GM12878 (cell line): ENCODE measurements at regions not wholly inside any gene's neighbourhood (a gene's known extent, or its start where the extent isn't known, plus 50 kb on each side); places are given as distances from the start of the nearest gene placed in this dataset.

Source experiments
- ATAC-seq: fragments of 200-7000 bp; cut with Tn5 transposase; 3 replicates; pipeline ENCODE4 v1.9.1; 2020; ENCODE audit warnings: mild to moderate bottlenecking, moderate library complexity
- BruUV-seq: library from RNA; stranded (reverse); fragments of 400-500 nt; replicated peaks from 2 replicates; lab custom pipeline; 2021; lab: Mats Ljungman, UMichigan
- CTCF ChIA-PET: fragments of 300-600 bp; sonication (Branson Sonifier 250); formaldehyde crosslinking; extraction: SDS; loops from one replicate; lab custom pipeline; 2021; ENCODE audit warnings: inconsistent platforms; lab: Yijun Ruan, JAX
- POLR2A ChIA-PET: fragments of 350-600 bp; formaldehyde crosslinking; extraction: SDS; loops from one replicate; lab custom pipeline; 2021; ENCODE audit warnings: inconsistent platforms; lab: Charles Lee
- RAD21 ChIA-PET: fragments of 300-600 bp; sonication (Branson Sonifier 250); formaldehyde crosslinking; loops from one replicate; lab custom pipeline; 2023; ENCODE audit warnings: antibody characterized with exemption; ENCODE audit not compliant: unreplicated experiment; lab: Charles Lee
- SMC1A ChIA-PET: fragments of 300-600 bp; sonication (Branson Sonifier 250); formaldehyde crosslinking; loops from one replicate; lab custom pipeline; 2023; ENCODE audit not compliant: unreplicated experiment, uncharacterized antibody; lab: Charles Lee
- DNase-seq: peaks from one replicate; pipeline ENCODE4 v3.0.0-alpha.2; 2011; ENCODE audit warnings: low read depth, low spot score
- FAIRE-seq: peaks from 3 replicates; lab custom pipeline; 2011; peaks lifted over from hg19 to GRCh38; lab: Jason Lieb, UNC
- H2AFZ ChIP-seq: 2 replicates; pipeline ENCODE4 v1.6.0; 2011; ENCODE audit warnings: low read depth, low read length, control low read depth; ENCODE audit not compliant: control insufficient read depth
- H3K27ac ChIP-seq: 2 replicates; pipeline ENCODE4 v1.5.1; 2011; ENCODE audit warnings: control low read depth; ENCODE audit not compliant: control insufficient read depth, insufficient read depth
- H3K27me3 ChIP-seq, 2 experiments: replicated peaks in 1 of 2; 2 replicates each; pipeline versions ENCODE4 v1.6.0 to v1.6.1; 2011; ENCODE audit warnings: low read length in 1 of 2; ENCODE audit not compliant: control insufficient read depth in 2 of 2, insufficient read depth in 2 of 2
- H3K36me3 ChIP-seq, 2 experiments: 2 replicates each; pipeline ENCODE4 v1.5.1; 2011; ENCODE audit warnings: low read length in 1 of 2; ENCODE audit not compliant: control insufficient read depth in 2 of 2, insufficient read depth in 2 of 2
- H3K4me1 ChIP-seq: 2 replicates; pipeline ENCODE4 v1.6.1; 2011; ENCODE audit warnings: mild to moderate bottlenecking, low read length, moderate library complexity, mixed read lengths; ENCODE audit not compliant: control insufficient read depth, insufficient read depth
- H3K4me2 ChIP-seq: 2 replicates; pipeline ENCODE4 v1.6.0; 2011; ENCODE audit warnings: control low read depth; ENCODE audit not compliant: control insufficient read depth, insufficient read depth
- H3K4me3 ChIP-seq: fragments of 200-600 bp; sonication (generic); 2 replicates; pipeline ENCODE4 v1.5.1; 2016
- H3K79me2 ChIP-seq: 2 replicates; pipeline ENCODE4 v1.6.0; 2011; ENCODE audit warnings: low read length; ENCODE audit not compliant: control insufficient read depth, insufficient read depth
- H3K9ac ChIP-seq: 2 replicates; pipeline ENCODE4 v1.8.0; 2011; ENCODE audit warnings: low read length, control low read depth, mixed read lengths; ENCODE audit not compliant: control insufficient read depth, insufficient read depth
- H3K9me3 ChIP-seq: replicated peaks from 3 replicates; pipeline ENCODE4 v1.5.1; 2011; ENCODE audit warnings: mild to moderate bottlenecking, low read length; ENCODE audit not compliant: control insufficient read depth, insufficient read depth
- H4K20me1 ChIP-seq: 2 replicates; pipeline ENCODE4 v1.6.0; 2011; ENCODE audit not compliant: control insufficient read depth, insufficient read depth
- KLF5 ChIP-seq: fragments of 450-650 bp; IDR thresholded peaks from 2 replicates; pipeline ENCODE4 v1.6.1; 2014; ENCODE audit warnings: mild to moderate bottlenecking; ENCODE audit not compliant: partially characterized antibody
- POLR2AphosphoS5 ChIP-seq: IDR thresholded peaks from 2 replicates; pipeline ENCODE4 v1.6.1; 2011; ENCODE audit warnings: mild to moderate bottlenecking, low read length, inconsistent platforms
- RELA ChIP-seq: fragments of 450-650 bp; IDR thresholded peaks from 2 replicates; pipeline ENCODE4 v1.8.0; 2014; ENCODE audit warnings: borderline replicate concordance; ENCODE audit not compliant: partially characterized antibody
- SMAD5 ChIP-seq: IDR thresholded peaks from 2 replicates; pipeline ENCODE4 v1.6.1; 2016; ENCODE audit warnings: antibody characterized with exemption, low read depth
- SREBF1 ChIP-seq: IDR thresholded peaks from 2 replicates; pipeline ENCODE4 v1.6.1; 2012; ENCODE audit warnings: mild to moderate bottlenecking, low read length
- STAT1 ChIP-seq: fragments of 450-650 bp; conservative IDR thresholded peaks from 2 replicates; pipeline ENCODE4 v1.6.1; 2014; ENCODE audit warnings: antibody characterized with exemption, mild to moderate bottlenecking
- SUPT20H ChIP-seq: IDR thresholded peaks from 2 replicates; pipeline ENCODE4 v1.6.1; 2011; ENCODE audit warnings: low read depth, mild to moderate bottlenecking, low read length, moderate library complexity, borderline replicate concordance; ENCODE audit not compliant: control insufficient read depth
- WGBS: methylation state at CpG from one replicate; pipeline ENCODE4 v1.1.6; 2016; ENCODE audit warnings: low lambda C conversion rate; ENCODE audit not compliant: insufficient replicate concordance, insufficient coverage; ENCODE audit errors: missing lambda C conversion rate; 5-methylcytosine and 5-hydroxymethylcytosine counted together
- in situ Hi-C: fragments of 300-500 bp; cut with MboI; formaldehyde crosslinking; loops from 9 replicates; pipeline ENCODE4 v1.14.3; 2018; ENCODE audit warnings: mixed read lengths
- intact Hi-C: fragments of 100-400 bp; cut with micrococcal nuclease; formaldehyde crosslinking; loops from one replicate; pipeline ENCODE4 v1.14.2; 2022; ENCODE audit not compliant: unreplicated experiment
- TF ChIP-seq, protein P1 (sequence below): fragments of 450-650 bp; formaldehyde crosslinking; IDR thresholded peaks from 2 replicates; pipeline ENCODE4 v1.5.0; 2022; ENCODE audit warnings: mild to moderate bottlenecking, missing genetic modification characterization
- TF ChIP-seq, protein P2 (sequence below): IDR thresholded peaks from 2 replicates; pipeline ENCODE4 v1.6.1; 2011; ENCODE audit warnings: borderline replicate concordance, low read depth, mild to moderate bottlenecking, moderate library complexity, low read length; ENCODE audit not compliant: insufficient read depth, poor library complexity, severe bottlenecking
- TF ChIP-seq, protein P3 (sequence below), 3 experiments: IDR thresholded peaks in 2 of 3; conservative IDR thresholded peaks in 1 of 3; 2 replicates each; pipeline ENCODE4 v1.5.1; 2011; ENCODE audit warnings: low read depth in 3 of 3, low read length in 3 of 3, mild to moderate bottlenecking in 3 of 3, control low read depth in 2 of 3, moderate library complexity in 2 of 3, inconsistent platforms in 1 of 3, mixed read lengths in 1 of 3; ENCODE audit not compliant: control insufficient read depth in 2 of 3, insufficient read depth in 1 of 3; ENCODE audit errors: extremely low read depth in 1 of 3
- TF ChIP-seq, protein P4 (sequence below): fragments of 450-650 bp; IDR thresholded peaks from 2 replicates; pipeline ENCODE4 v1.6.1; 2016; ENCODE audit warnings: mild to moderate bottlenecking
- TF ChIP-seq, protein P5 (sequence below): fragments of 450-650 bp; IDR thresholded peaks from 2 replicates; pipeline ENCODE4 v1.6.1; 2017; ENCODE audit warnings: mild to moderate bottlenecking, low read depth, inconsistent platforms; ENCODE audit not compliant: poor library complexity, severe bottlenecking

DNA sequence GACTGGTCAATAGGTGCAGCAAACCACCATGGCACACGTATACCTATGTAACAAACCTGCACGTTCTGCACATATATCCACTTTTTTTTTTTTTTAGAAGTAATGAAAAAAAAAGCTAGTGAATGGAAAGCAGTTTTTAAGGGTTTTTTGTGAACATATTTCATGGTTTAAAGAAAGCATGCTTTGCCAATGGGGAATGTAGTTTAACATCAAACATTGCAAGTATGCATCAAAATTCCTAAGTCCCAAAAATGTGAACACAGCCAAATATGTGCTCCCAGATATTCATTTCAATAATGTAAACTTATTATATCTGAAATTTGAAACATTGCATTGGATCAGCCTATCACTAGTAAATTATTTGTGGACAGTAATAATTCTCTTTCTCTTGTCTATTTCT, 710.4 kb upstream of the FLRT2 start:
- Histone ChIP-seq H3K27me3 (no peaks in the 10 kb centered on the region), H3K9ac (no peak overlapping the region), H4K20me1 (no peaks in the 10 kb centered on the region), H3K79me2 (no peaks in the 10 kb centered on the region), H3K36me3 (no peaks in the 10 kb centered on the region), H3K27ac (no peak overlapping the region), H3K4me1 (no peaks in the 10 kb centered on the region), H2AFZ (no peak overlapping the region), H3K4me3 (no peak overlapping the region), H3K9me3 (no peaks in the 10 kb centered on the region), H3K4me2 (no peak overlapping the region)
- BruUV-seq = no TSS peak
- RAD21 ChIA-PET = no interaction called here
- intact Hi-C loops (no loop called here), in situ Hi-C loops (no loop called here)
- CTCF ChIA-PET = no interaction called here
- 0% methylated on average over 2 of the region's 2 CpGs for WGBS
- POLR2A ChIA-PET = no interaction called here
- ATAC-seq (no peak), DNase-seq (no peak), FAIRE-seq (no peak)
- TF ChIP-seq, protein P1, sequence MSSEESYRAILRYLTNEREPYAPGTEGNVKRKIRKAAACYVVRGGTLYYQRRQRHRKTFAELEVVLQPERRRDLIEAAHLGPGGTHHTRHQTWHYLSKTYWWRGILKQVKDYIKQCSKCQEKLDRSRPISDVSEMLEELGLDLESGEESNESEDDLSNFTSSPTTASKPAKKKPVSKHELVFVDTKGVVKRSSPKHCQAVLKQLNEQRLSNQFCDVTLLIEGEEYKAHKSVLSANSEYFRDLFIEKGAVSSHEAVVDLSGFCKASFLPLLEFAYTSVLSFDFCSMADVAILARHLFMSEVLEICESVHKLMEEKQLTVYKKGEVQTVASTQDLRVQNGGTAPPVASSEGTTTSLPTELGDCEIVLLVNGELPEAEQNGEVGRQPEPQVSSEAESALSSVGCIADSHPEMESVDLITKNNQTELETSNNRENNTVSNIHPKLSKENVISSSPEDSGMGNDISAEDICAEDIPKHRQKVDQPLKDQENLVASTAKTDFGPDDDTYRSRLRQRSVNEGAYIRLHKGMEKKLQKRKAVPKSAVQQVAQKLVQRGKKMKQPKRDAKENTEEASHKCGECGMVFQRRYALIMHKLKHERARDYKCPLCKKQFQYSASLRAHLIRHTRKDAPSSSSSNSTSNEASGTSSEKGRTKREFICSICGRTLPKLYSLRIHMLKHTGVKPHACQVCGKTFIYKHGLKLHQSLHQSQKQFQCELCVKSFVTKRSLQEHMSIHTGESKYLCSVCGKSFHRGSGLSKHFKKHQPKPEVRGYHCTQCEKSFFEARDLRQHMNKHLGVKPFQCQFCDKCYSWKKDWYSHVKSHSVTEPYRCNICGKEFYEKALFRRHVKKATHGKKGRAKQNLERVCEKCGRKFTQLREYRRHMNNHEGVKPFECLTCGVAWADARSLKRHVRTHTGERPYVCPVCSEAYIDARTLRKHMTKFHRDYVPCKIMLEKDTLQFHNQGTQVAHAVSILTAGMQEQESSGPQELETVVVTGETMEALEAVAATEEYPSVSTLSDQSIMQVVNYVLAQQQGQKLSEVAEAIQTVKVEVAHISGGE (CRISPR knock-in tag) = no peak
- TF ChIP-seq, protein P2, sequence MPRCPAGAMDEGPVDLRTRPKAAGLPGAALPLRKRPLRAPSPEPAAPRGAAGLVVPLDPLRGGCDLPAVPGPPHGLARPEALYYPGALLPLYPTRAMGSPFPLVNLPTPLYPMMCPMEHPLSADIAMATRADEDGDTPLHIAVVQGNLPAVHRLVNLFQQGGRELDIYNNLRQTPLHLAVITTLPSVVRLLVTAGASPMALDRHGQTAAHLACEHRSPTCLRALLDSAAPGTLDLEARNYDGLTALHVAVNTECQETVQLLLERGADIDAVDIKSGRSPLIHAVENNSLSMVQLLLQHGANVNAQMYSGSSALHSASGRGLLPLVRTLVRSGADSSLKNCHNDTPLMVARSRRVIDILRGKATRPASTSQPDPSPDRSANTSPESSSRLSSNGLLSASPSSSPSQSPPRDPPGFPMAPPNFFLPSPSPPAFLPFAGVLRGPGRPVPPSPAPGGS = no peak
- TF ChIP-seq, protein P3, sequence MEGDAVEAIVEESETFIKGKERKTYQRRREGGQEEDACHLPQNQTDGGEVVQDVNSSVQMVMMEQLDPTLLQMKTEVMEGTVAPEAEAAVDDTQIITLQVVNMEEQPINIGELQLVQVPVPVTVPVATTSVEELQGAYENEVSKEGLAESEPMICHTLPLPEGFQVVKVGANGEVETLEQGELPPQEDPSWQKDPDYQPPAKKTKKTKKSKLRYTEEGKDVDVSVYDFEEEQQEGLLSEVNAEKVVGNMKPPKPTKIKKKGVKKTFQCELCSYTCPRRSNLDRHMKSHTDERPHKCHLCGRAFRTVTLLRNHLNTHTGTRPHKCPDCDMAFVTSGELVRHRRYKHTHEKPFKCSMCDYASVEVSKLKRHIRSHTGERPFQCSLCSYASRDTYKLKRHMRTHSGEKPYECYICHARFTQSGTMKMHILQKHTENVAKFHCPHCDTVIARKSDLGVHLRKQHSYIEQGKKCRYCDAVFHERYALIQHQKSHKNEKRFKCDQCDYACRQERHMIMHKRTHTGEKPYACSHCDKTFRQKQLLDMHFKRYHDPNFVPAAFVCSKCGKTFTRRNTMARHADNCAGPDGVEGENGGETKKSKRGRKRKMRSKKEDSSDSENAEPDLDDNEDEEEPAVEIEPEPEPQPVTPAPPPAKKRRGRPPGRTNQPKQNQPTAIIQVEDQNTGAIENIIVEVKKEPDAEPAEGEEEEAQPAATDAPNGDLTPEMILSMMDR (IDR thresholded peaks at IDR 0.05 in 2 of 3, conservative IDR thresholded peaks at IDR 0.05 in 1 of 3; ENCODE audit: control insufficient read depth in 2 of 3, extremely low read depth in 1 of 3, insufficient read depth in 1 of 3, low read depth in 3 of 3, low read length in 3 of 3) = no peak
- TF ChIP-seq, protein P4, sequence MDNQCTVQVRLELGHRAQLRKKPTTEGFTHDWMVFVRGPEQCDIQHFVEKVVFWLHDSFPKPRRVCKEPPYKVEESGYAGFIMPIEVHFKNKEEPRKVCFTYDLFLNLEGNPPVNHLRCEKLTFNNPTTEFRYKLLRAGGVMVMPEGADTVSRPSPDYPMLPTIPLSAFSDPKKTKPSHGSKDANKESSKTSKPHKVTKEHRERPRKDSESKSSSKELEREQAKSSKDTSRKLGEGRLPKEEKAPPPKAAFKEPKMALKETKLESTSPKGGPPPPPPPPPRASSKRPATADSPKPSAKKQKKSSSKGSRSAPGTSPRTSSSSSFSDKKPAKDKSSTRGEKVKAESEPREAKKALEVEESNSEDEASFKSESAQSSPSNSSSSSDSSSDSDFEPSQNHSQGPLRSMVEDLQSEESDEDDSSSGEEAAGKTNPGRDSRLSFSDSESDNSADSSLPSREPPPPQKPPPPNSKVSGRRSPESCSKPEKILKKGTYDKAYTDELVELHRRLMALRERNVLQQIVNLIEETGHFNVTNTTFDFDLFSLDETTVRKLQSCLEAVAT = no peak
- no peak for TF ChIP-seq SUPT20H
- TF ChIP-seq SREBF1 = no peak
- no peak for TF ChIP-seq RELA
- no peak for TF ChIP-seq POLR2AphosphoS5
- no peak for TF ChIP-seq SMAD5
- TF ChIP-seq, protein P5, sequence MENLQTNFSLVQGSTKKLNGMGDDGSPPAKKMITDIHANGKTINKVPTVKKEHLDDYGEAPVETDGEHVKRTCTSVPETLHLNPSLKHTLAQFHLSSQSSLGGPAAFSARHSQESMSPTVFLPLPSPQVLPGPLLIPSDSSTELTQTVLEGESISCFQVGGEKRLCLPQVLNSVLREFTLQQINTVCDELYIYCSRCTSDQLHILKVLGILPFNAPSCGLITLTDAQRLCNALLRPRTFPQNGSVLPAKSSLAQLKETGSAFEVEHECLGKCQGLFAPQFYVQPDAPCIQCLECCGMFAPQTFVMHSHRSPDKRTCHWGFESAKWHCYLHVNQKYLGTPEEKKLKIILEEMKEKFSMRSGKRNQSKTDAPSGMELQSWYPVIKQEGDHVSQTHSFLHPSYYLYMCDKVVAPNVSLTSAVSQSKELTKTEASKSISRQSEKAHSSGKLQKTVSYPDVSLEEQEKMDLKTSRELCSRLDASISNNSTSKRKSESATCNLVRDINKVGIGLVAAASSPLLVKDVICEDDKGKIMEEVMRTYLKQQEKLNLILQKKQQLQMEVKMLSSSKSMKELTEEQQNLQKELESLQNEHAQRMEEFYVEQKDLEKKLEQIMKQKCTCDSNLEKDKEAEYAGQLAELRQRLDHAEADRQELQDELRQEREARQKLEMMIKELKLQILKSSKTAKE = no peak
- no peak for TF ChIP-seq STAT1
- no peak for TF ChIP-seq KLF5
- SMC1A ChIA-PET = interaction anchor here (1.7 kb wide), 1 partner anchor 10 kb away, joined by 3 read pairs; no protein-coding TSS in a partner anchor
